ENCODE measurements at regions not wholly inside any gene's neighbourhood (a gene's known extent, or its start where the extent isn't known, plus 50 kb on each side); places are given as distances from the start of the nearest gene placed in this dataset.

DNA sequence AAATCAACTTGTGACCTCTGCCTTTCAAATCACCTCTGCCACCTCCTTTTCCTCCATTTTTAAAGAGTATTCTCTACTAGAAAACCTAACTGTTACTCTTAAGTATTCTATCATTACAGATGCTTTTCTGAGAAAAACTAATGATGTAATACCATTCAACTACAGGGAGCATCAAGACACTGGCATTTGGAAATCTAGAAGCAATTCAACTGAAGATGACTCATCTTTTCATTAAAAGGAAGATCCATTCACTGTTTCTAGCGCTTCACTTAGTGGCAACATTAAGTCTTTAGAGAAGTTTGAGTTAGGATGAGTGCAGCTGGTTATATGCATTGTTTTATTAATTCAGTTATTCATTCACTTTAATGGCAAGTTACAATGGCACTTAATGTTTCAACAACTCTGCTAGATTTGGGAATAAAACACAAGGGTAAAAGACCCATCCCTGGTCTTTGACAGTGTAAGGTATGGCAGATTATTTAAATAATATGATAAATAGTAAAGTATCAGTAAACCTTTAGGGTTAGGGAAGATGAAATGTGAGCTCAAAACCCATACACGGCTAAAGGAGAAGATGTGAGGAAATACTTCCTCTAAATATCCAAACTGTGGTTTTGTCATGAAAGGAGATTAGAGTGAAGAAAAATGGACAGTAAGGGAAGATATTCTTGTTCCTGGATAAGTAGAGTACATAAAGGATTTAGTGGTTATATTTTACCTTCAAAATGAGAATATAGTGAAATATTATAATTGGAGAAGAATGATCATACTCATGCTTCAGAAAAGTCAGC, 61.7 kb downstream of the KCNJ2 start:
- Histone ChIP-seq H3K36me3 (no peaks in the 10 kb centered on the region), H3K27me3 (no peaks in the 10 kb centered on the region), H3K9me3 (no peaks in the 10 kb centered on the region), H3K27ac (no peak overlapping the region), H3K4me1 (no peaks in the 10 kb centered on the region), H3K4me3 (no peak overlapping the region)
- ATAC-seq (no peak), DNase-seq (no peak)
- intact Hi-C loops (cut with DNase I), result no loop called here
- WGBS (ENCODE audit: insufficient coverage, low coverage, low lambda C conversion rate, missing lambda C conversion rate), result 35% methylated on average over 2 of the region's 2 CpGs
- no peak for TF ChIP-seq CTCF (IDR thresholded peaks at IDR 0.05)
- TF ChIP-seq POLR2A (IDR thresholded peaks at IDR 0.05), result no peak

DNA sequence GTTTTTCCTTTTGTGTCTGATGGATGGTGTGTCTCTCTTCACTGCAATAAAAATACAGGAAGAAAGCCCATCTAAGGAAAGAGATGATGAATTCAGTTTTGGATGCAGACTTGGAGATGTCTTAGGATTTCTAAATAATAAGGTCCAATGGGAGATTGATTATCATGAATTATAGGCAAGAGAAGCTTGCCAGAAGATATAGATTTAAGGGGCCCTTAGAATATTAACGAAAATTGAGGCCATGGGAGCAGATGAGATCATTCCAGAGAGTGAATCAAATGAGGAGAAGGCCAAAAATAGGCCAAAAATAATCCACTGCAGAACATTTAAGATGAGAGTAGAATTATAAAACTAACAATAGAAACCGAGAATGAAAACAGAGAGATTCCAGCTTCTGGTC, 63.1 kb downstream of the KCNJ2 start:
- no peak for DNase-seq
- TF ChIP-seq CTCF (IDR thresholded peaks at IDR 0.05) (no peak), POLR2A (IDR thresholded peaks at IDR 0.05) (no peak)
- intact Hi-C loops (cut with DNase I), result no loop called here

DNA sequence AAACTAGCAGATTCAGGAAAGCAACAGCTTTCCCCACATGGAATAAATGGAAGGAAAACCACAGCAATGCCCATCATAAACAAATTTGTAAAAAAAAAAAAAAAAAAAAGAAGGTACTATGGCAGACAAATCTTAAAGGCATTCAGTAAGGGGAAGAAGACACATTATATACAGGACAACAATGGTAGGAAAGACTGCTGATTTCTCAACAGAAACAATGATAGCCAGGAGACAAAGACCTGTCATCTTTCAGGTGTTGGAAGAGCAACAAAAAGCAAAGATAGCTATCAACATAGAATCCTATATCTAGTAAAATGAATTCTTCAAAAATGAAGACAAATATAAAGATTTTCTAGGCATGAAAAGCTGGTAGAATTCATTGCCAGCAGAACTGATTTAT, 65.9 kb downstream of the KCNJ2 start:
- intact Hi-C loops (cut with DNase I), result no loop called here
- H3K9me3 ChIP-seq, result no peaks in the 10 kb centered on the region
- ATAC-seq (no peak), DNase-seq (no peak)
- H3K4me1 ChIP-seq, result no peaks in the 10 kb centered on the region
- no peaks in the 10 kb centered on the region for H3K36me3 ChIP-seq
- TF ChIP-seq CTCF (IDR thresholded peaks at IDR 0.05) (no peak), POLR2A (IDR thresholded peaks at IDR 0.05) (no peak)
- no peaks in the 10 kb centered on the region for H3K27me3 ChIP-seq
- no peak overlapping the region for H3K4me3 ChIP-seq
- H3K27ac ChIP-seq, result no peak overlapping the region

More for the DNA sequence above, 63.1 kb downstream of the KCNJ2 start:
- WGBS (ENCODE audit: insufficient coverage, low coverage, low lambda C conversion rate, missing lambda C conversion rate), result 21% methylated on average over 2 of the region's 2 CpGs
- Histone ChIP-seq H3K4me3 (no peak overlapping the region), H3K9me3 (no peaks in the 10 kb centered on the region), H3K27me3 (no peaks in the 10 kb centered on the region), H3K4me1 (no peaks in the 10 kb centered on the region), H3K36me3 (no peaks in the 10 kb centered on the region), H3K27ac (no peak overlapping the region)
- no peak for ATAC-seq

DNA sequence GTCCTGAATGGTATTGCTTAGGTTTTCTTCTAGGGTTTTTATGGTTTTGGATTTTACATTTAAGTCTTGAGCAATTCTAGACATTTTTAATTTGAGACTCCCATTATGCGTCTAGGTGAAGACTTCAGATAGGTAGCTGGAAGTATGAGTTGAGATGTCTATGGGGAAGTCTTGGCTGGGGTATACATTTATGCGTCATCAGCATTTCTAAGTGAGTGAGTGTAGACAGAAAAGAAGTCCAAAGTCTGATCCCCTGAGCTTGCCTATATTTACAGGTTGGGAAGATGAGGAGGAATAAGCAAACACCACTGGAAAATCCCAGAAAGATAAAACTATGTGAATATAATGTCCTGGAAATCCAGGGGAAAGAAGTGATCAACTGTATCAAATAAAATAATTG, 68.9 kb downstream of the KCNJ2 start:
- Histone ChIP-seq H3K27me3 (peaks cover 0 to 3% of the 10 kb centered on the region in 2 donors), H3K27ac (no peak overlapping the region), H3K4me3 (no peak overlapping the region), H3K36me3 (no peaks in the 10 kb centered on the region), H3K4me1 (no peaks in the 10 kb centered on the region), H3K9me3 (no peaks in the 10 kb centered on the region)
- WGBS (ENCODE audit: insufficient coverage, low coverage, low lambda C conversion rate, missing lambda C conversion rate), result 55% methylated on average over 2 of the region's 2 CpGs
- TF ChIP-seq POLR2A (IDR thresholded peaks at IDR 0.05) (no peak), CTCF (IDR thresholded peaks at IDR 0.05) (no peak)
- ATAC-seq (no peak), DNase-seq (no peak)
- intact Hi-C loops (cut with DNase I), result no loop called here
